NOMO-1 treated with DMSO at 0.1 percent for 48 hours (cell line): ENCODE measurements at regions not wholly inside any gene's neighbourhood (a gene's known extent, or its start where the extent isn't known, plus 50 kb on each side); places are given as distances from the start of the nearest gene placed in this dataset.

ENCODE experiments used
- DNase-seq: peaks from one replicate; lab custom pipeline; 2025; ENCODE audit not compliant: unreplicated experiment; lab: John Stamatoyannopoulos, UW

- DNase-seq, result no peak
Observed at GRCh38 chr5:29379619-29380018, 1813.9 kb upstream of the CDH6 start.

- no peak for DNase-seq
Observed at GRCh38 chr5:29378104-29378503, 1815.4 kb upstream of the CDH6 start.

GRCh38 chr5:29370248-29370647 lies 1823.2 kb upstream of the CDH6 start:
- DNase-seq, result no peak

GRCh38 chr5:29367176-29367833 lies 1826.2 kb upstream of the CDH6 start:
- no peak for DNase-seq

- DNase-seq, result no peak
Observed at GRCh38 chr5:29351170-29351569, 1842.3 kb upstream of the CDH6 start.

- DNase-seq, result no peak
Observed at GRCh38 chr5:29337030-29337429, 1856.5 kb upstream of the CDH6 start.

GRCh38 chr5:29321591-29321990 lies 1871.9 kb upstream of the CDH6 start:
- no peak for DNase-seq

- DNase-seq, result no peak
Observed at GRCh38 chr5:29309359-29309758, 1884.1 kb upstream of the CDH6 start.

GRCh38 chr5:29307478-29307877 lies 1886.0 kb upstream of the CDH6 start:
- no peak for DNase-seq

- no peak for DNase-seq
Observed at GRCh38 chr5:29304545-29304944, 1888.9 kb upstream of the CDH6 start.

GRCh38 chr5:29296548-29296947 lies 1896.9 kb upstream of the CDH6 start:
- DNase-seq, result no peak

- no peak for DNase-seq
Observed at GRCh38 chr5:29277642-29278041, 1915.8 kb upstream of the CDH6 start.

- DNase-seq, result no peak
Observed at GRCh38 chr5:29276371-29276770, 1917.1 kb upstream of the CDH6 start.

- no peak for DNase-seq
Observed at GRCh38 chr5:29263915-29264351, 1929.6 kb upstream of the CDH6 start.

GRCh38 chr5:29262339-29263123 lies 1931.0 kb upstream of the CDH6 start:
- no peak for DNase-seq

GRCh38 chr5:29261213-29261612 lies 1932.3 kb upstream of the CDH6 start:
- DNase-seq, result no peak

GRCh38 chr5:29252390-29252789 lies 1941.1 kb upstream of the CDH6 start:
- no peak for DNase-seq

GRCh38 chr5:29247346-29248028 lies 1946.0 kb upstream of the CDH6 start:
- DNase-seq, result no peak

- no peak for DNase-seq
Observed at GRCh38 chr5:29240379-29240778, 1953.1 kb upstream of the CDH6 start.

GRCh38 chr5:29239606-29240005 lies 1953.9 kb upstream of the CDH6 start:
- DNase-seq, result no peak

- no peak for DNase-seq
Observed at GRCh38 chr5:29238115-29238514, 1955.4 kb upstream of the CDH6 start.

- no peak for DNase-seq
Observed at GRCh38 chr5:29231154-29231553, 1962.3 kb upstream of the CDH6 start.
